ENCODE measurements at regions not wholly inside any gene's neighbourhood (a gene's known extent, or its start where the extent isn't known, plus 50 kb on each side); places are given as distances from the start of the nearest gene placed in this dataset.

DNA sequence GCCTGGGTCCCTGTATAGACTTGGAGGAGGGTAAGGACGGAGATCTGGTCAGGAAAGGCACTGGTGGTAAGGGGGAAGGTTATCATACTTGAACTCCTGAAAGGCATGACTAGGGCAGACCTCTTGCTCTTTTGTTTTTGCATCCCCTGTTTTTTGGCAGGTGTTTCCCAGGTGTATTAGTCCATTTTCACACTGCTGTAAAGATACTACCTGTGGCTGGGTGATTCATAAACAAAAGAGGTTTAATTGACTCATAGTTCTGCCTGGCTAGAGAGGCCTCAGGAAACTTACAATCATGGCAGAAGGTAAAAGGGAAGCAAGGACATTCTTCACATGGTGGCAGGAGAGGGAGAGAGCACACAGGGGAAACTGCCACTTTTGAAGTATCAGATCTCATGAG, 57.2 kb upstream of the APOBEC4 start:
- no peak for TF ChIP-seq POLR2A (IDR thresholded peaks at IDR 0.05)
- TF ChIP-seq, protein P1, sequence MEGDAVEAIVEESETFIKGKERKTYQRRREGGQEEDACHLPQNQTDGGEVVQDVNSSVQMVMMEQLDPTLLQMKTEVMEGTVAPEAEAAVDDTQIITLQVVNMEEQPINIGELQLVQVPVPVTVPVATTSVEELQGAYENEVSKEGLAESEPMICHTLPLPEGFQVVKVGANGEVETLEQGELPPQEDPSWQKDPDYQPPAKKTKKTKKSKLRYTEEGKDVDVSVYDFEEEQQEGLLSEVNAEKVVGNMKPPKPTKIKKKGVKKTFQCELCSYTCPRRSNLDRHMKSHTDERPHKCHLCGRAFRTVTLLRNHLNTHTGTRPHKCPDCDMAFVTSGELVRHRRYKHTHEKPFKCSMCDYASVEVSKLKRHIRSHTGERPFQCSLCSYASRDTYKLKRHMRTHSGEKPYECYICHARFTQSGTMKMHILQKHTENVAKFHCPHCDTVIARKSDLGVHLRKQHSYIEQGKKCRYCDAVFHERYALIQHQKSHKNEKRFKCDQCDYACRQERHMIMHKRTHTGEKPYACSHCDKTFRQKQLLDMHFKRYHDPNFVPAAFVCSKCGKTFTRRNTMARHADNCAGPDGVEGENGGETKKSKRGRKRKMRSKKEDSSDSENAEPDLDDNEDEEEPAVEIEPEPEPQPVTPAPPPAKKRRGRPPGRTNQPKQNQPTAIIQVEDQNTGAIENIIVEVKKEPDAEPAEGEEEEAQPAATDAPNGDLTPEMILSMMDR (IDR thresholded peaks at IDR 0.05), result no peak
